ENCODE measurements at regions not wholly inside any gene's neighbourhood (a gene's known extent, or its start where the extent isn't known, plus 50 kb on each side); places are given as distances from the start of the nearest gene placed in this dataset.

DNA sequence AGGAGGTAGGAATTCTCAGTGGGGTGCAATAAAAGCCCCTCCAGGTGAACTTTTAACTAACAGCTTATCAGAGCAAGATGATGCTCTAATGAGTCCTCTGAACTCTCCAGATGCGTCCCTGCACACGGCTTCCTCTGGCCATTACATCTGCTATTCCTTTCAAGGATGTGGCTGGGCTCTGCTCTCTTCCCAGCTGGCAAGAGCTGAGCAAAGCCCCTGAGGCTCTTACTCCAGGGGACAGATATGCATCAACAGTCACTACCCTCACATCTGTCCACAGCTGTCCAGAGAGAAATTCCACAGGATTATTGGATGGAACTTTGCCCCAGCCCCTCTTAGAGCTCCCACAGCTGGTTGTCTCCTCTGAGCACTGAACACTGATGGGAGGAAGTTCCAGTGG is 267.8 kb downstream of the C1orf94 start:
- Histone ChIP-seq H3K9me3 (no peaks in the 10 kb centered on the region), H3K27ac (no peak overlapping the region), H3K4me3 (no peak overlapping the region), H3K4me1 (no peaks in the 10 kb centered on the region), H3K4me2 (no peak overlapping the region)
- ATAC-seq (no peak), DNase-seq (ENCODE audit: low read depth in 1 of 2, low spot score in 1 of 2) (no peak), FAIRE-seq (no peak)
- TF ChIP-seq EHMT2 (IDR thresholded peaks at IDR 0.05; ENCODE audit: low read depth) (no peak), FOSB (CRISPR knock-in tag; IDR thresholded peaks at IDR 0.05) (no peak), FOXS1 (CRISPR knock-in tag; IDR thresholded peaks at IDR 0.05) (no peak), CHD4 (IDR thresholded peaks at IDR 0.05; ENCODE audit: borderline replicate concordance) (no peak)
- TF ChIP-seq, protein P1, sequence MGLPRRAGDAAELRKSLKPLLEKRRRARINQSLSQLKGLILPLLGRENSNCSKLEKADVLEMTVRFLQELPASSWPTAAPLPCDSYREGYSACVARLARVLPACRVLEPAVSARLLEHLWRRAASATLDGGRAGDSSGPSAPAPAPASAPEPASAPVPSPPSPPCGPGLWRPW (IDR thresholded peaks at IDR 0.05), result no peak
- TF ChIP-seq, protein P2, sequence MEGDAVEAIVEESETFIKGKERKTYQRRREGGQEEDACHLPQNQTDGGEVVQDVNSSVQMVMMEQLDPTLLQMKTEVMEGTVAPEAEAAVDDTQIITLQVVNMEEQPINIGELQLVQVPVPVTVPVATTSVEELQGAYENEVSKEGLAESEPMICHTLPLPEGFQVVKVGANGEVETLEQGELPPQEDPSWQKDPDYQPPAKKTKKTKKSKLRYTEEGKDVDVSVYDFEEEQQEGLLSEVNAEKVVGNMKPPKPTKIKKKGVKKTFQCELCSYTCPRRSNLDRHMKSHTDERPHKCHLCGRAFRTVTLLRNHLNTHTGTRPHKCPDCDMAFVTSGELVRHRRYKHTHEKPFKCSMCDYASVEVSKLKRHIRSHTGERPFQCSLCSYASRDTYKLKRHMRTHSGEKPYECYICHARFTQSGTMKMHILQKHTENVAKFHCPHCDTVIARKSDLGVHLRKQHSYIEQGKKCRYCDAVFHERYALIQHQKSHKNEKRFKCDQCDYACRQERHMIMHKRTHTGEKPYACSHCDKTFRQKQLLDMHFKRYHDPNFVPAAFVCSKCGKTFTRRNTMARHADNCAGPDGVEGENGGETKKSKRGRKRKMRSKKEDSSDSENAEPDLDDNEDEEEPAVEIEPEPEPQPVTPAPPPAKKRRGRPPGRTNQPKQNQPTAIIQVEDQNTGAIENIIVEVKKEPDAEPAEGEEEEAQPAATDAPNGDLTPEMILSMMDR (IDR thresholded peaks at IDR 0.05), result no peak
- CTCF ChIA-PET, result interaction anchor here (0.8 kb wide), 1 partner anchor 30 kb away, joined by 3 read pairs; no protein-coding TSS in a partner anchor
- 0% methylated on average over 2 of the region's 2 CpGs for WGBS (ENCODE audit: missing lambda C conversion rate)
- POLR2A ChIA-PET, result no interaction called here

DNA sequence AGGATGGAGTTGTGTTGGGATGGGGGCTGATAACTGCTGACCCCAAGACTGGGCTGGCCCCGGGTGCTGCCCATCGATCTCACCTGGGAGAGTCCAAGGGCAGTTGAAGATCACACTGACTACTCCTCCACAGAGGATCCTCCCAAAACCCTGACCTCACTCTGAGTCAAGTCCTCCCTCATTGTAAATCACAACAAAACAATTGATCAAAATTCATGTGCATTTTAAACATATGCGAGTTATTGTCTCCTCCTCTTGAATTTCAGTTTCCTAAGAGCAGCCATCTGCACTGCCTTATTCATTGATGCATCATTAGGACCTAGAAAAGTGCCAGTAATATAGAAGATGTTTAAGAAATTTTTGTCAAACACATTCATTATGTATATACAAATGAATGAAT is 273.6 kb downstream of the C1orf94 start:
- H3K27ac ChIP-seq, result no peak overlapping the region
- DNase-seq (ENCODE audit: low read depth in 1 of 2, low spot score in 1 of 2) (no peak), ATAC-seq (no peak), FAIRE-seq (no peak)
- no peaks in the 10 kb centered on the region for H3K4me1 ChIP-seq
- no peaks in the 10 kb centered on the region for H3K9me3 ChIP-seq
- TF ChIP-seq POLR2AphosphoS2 (conservative IDR thresholded peaks at IDR 0.05; ENCODE audit: low read length) (no peak), HEYL (CRISPR knock-in tag; IDR thresholded peaks at IDR 0.05) (no peak), RCOR1 (IDR thresholded peaks at IDR 0.05; ENCODE audit: low read depth, low read length) (no peak), FOXS1 (CRISPR knock-in tag; IDR thresholded peaks at IDR 0.05) (no peak), CHD2 (IDR thresholded peaks at IDR 0.05; ENCODE audit: low read length, partially characterized antibody) (no peak), CEBPB (IDR thresholded peaks at IDR 0.05) (no peak)
- TF ChIP-seq, protein P3, sequence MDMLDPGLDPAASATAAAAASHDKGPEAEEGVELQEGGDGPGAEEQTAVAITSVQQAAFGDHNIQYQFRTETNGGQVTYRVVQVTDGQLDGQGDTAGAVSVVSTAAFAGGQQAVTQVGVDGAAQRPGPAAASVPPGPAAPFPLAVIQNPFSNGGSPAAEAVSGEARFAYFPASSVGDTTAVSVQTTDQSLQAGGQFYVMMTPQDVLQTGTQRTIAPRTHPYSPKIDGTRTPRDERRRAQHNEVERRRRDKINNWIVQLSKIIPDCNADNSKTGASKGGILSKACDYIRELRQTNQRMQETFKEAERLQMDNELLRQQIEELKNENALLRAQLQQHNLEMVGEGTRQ (IDR thresholded peaks at IDR 0.05), result no peak
- TF ChIP-seq, protein P4, sequence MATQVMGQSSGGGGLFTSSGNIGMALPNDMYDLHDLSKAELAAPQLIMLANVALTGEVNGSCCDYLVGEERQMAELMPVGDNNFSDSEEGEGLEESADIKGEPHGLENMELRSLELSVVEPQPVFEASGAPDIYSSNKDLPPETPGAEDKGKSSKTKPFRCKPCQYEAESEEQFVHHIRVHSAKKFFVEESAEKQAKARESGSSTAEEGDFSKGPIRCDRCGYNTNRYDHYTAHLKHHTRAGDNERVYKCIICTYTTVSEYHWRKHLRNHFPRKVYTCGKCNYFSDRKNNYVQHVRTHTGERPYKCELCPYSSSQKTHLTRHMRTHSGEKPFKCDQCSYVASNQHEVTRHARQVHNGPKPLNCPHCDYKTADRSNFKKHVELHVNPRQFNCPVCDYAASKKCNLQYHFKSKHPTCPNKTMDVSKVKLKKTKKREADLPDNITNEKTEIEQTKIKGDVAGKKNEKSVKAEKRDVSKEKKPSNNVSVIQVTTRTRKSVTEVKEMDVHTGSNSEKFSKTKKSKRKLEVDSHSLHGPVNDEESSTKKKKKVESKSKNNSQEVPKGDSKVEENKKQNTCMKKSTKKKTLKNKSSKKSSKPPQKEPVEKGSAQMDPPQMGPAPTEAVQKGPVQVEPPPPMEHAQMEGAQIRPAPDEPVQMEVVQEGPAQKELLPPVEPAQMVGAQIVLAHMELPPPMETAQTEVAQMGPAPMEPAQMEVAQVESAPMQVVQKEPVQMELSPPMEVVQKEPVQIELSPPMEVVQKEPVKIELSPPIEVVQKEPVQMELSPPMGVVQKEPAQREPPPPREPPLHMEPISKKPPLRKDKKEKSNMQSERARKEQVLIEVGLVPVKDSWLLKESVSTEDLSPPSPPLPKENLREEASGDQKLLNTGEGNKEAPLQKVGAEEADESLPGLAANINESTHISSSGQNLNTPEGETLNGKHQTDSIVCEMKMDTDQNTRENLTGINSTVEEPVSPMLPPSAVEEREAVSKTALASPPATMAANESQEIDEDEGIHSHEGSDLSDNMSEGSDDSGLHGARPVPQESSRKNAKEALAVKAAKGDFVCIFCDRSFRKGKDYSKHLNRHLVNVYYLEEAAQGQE (IDR thresholded peaks at IDR 0.05), result no peak
- TF ChIP-seq, protein P5, sequence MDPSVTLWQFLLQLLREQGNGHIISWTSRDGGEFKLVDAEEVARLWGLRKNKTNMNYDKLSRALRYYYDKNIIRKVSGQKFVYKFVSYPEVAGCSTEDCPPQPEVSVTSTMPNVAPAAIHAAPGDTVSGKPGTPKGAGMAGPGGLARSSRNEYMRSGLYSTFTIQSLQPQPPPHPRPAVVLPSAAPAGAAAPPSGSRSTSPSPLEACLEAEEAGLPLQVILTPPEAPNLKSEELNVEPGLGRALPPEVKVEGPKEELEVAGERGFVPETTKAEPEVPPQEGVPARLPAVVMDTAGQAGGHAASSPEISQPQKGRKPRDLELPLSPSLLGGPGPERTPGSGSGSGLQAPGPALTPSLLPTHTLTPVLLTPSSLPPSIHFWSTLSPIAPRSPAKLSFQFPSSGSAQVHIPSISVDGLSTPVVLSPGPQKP (IDR thresholded peaks at IDR 0.05; ENCODE audit: low read depth, low read length), result no peak
- POLR2A ChIA-PET, result no interaction called here
- H3K4me3 ChIP-seq, result no peak overlapping the region
- CTCF ChIA-PET, result no interaction called here
- WGBS (ENCODE audit: missing lambda C conversion rate), result 2% methylated on average over 3 of the region's 3 CpGs
- H3K4me2 ChIP-seq, result no peak overlapping the region

DNA sequence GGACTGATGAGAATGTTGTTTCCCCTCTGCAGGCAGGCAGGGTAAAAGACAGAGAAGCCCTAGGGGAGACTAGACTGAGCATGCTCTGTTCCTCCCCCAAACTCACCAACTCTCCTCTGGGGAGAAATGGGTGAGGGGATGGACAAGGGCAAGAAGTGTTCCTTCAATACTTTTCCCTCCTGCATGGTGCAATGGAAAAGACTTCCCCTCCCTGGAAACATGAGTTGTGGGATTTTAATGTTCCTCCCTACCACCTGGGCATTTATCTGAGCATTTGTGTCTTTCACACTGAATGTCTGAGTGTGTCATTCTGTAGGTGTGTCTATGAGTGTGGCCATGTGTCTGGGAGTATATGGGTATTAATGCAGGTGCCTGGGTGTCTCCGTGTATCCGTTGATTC is 275.7 kb downstream of the C1orf94 start:
- no peak for FAIRE-seq
- H3K9me3 ChIP-seq, result no peaks in the 10 kb centered on the region
- ChIA-PET CTCF (no interaction called here), POLR2A (no interaction called here)
- no peak overlapping the region for H3K4me2 ChIP-seq
- no CpG with 5 or more reads among the region's 2 CpGs for WGBS (ENCODE audit: missing lambda C conversion rate)
- ATAC-seq, result no peak
- no peak for DNase-seq (ENCODE audit: low read depth in 1 of 2, low spot score in 1 of 2)
- TF ChIP-seq ZNF302 (CRISPR knock-in tag; IDR thresholded peaks at IDR 0.05), result no peak
- TF ChIP-seq PHF8 (IDR thresholded peaks at IDR 0.05; ENCODE audit: borderline replicate concordance, low read depth), result no peak
- no peak for TF ChIP-seq EHMT2 (IDR thresholded peaks at IDR 0.05; ENCODE audit: low read depth)
- no peak for TF ChIP-seq FOSL2 (IDR thresholded peaks at IDR 0.05)
- no peak for TF ChIP-seq FOSL2 (CRISPR knock-in tag; IDR thresholded peaks at IDR 0.05)
- TF ChIP-seq RAD21 (conservative IDR thresholded peaks at IDR 0.05 in 1 of 2, IDR thresholded peaks at IDR 0.05 in 1 of 2), result no peak
- TF ChIP-seq, protein P6, sequence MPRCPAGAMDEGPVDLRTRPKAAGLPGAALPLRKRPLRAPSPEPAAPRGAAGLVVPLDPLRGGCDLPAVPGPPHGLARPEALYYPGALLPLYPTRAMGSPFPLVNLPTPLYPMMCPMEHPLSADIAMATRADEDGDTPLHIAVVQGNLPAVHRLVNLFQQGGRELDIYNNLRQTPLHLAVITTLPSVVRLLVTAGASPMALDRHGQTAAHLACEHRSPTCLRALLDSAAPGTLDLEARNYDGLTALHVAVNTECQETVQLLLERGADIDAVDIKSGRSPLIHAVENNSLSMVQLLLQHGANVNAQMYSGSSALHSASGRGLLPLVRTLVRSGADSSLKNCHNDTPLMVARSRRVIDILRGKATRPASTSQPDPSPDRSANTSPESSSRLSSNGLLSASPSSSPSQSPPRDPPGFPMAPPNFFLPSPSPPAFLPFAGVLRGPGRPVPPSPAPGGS (IDR thresholded peaks at IDR 0.05), result no peak
- TF ChIP-seq GATA3 (IDR thresholded peaks at IDR 0.05; ENCODE audit: borderline replicate concordance), result no peak
- no peak for TF ChIP-seq KDM1A (IDR thresholded peaks at IDR 0.05; ENCODE audit: low read depth)
- TF ChIP-seq FOXS1 (CRISPR knock-in tag; IDR thresholded peaks at IDR 0.05), result no peak
- no peak for TF ChIP-seq ESRRA (IDR thresholded peaks at IDR 0.05; ENCODE audit: borderline replicate concordance, low read length)
- TF ChIP-seq FOSB (CRISPR knock-in tag; IDR thresholded peaks at IDR 0.05), result no peak
- no peaks in the 10 kb centered on the region for H3K4me1 ChIP-seq
- H3K27ac ChIP-seq, result no peak overlapping the region
- H3K4me3 ChIP-seq, result no peak overlapping the region
